ENCODE measurements at regions not wholly inside any gene's neighbourhood (a gene's known extent, or its start where the extent isn't known, plus 50 kb on each side); places are given as distances from the start of the nearest gene placed in this dataset.

DNA sequence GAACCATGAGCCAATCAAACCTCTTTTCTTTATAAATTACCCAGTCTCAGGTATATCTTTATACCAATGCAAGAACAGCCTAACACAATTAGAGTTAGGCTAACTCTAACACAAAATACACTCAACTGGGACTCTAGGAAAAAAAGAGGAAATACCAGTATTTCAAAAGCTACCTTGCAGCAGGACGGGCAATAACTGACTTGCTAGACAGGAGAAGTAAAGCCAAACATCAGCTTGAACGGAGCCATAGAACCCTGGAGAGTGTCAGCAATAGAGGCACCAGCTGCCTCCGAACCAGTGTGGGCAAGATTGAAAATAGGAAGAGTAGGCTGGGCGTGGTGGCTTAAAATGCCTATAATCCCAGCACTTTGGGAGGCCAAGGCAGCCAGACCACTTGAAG, 162.0 kb upstream of the SOX4 start:
- Histone ChIP-seq H3K27ac (ENCODE audit: low read depth, low read length) (no peak overlapping the region), H3K4me1 (ENCODE audit: control insufficient read depth, insufficient read depth, low read length) (no peaks in the 10 kb centered on the region), H3K27me3 (ENCODE audit: control insufficient read depth, insufficient read depth, low read length, poor library complexity, severe bottlenecking) (no peaks in the 10 kb centered on the region), H3K4me3 (ENCODE audit: low read length) (no peak overlapping the region), H3K36me3 (ENCODE audit: control insufficient read depth, insufficient read depth, low read length) (no peaks in the 10 kb centered on the region), H3K9ac (ENCODE audit: extremely low read depth, low read length, poor library complexity, severe bottlenecking) (no peak overlapping the region), H3K9me3 (ENCODE audit: control insufficient read depth, low read length) (peaks cover 5% of the 10 kb centered on the region)
- Mint-ChIP-seq H3K27ac (no peak overlapping the region), H3K9me3 (peaks cover 13% of the 10 kb centered on the region), H3K4me1 (peaks cover 5% of the 10 kb centered on the region), H3K27me3 (ENCODE audit: insufficient read depth) (peaks cover 4% of the 10 kb centered on the region), H3K4me3 (no peak overlapping the region), H3K36me3 (ENCODE audit: low read depth) (no peaks in the 10 kb centered on the region)
- DNase-seq, result no peak
- WGBS, 2 experiments (ENCODE audit: insufficient coverage in 1 of 2, insufficient read length in 1 of 2), result 94 to 95% methylated on average over 4 of the region's 4 CpGs
- TF ChIP-seq, protein P1, sequence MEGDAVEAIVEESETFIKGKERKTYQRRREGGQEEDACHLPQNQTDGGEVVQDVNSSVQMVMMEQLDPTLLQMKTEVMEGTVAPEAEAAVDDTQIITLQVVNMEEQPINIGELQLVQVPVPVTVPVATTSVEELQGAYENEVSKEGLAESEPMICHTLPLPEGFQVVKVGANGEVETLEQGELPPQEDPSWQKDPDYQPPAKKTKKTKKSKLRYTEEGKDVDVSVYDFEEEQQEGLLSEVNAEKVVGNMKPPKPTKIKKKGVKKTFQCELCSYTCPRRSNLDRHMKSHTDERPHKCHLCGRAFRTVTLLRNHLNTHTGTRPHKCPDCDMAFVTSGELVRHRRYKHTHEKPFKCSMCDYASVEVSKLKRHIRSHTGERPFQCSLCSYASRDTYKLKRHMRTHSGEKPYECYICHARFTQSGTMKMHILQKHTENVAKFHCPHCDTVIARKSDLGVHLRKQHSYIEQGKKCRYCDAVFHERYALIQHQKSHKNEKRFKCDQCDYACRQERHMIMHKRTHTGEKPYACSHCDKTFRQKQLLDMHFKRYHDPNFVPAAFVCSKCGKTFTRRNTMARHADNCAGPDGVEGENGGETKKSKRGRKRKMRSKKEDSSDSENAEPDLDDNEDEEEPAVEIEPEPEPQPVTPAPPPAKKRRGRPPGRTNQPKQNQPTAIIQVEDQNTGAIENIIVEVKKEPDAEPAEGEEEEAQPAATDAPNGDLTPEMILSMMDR (conservative IDR thresholded peaks at IDR 0.05), result no peak

- Histone ChIP-seq H3K4me3 (ENCODE audit: low read length) (no peak overlapping the region), H3K9me3 (ENCODE audit: control insufficient read depth, low read length) (peaks cover under 1% of the 10 kb centered on the region), H3K27me3 (ENCODE audit: control insufficient read depth, insufficient read depth, low read length, poor library complexity, severe bottlenecking) (no peaks in the 10 kb centered on the region), H3K36me3 (ENCODE audit: control insufficient read depth, insufficient read depth, low read length) (no peaks in the 10 kb centered on the region), H3K4me1 (ENCODE audit: control insufficient read depth, insufficient read depth, low read length) (no peaks in the 10 kb centered on the region), H3K9ac (ENCODE audit: extremely low read depth, low read length, poor library complexity, severe bottlenecking) (no peak overlapping the region), H3K27ac (ENCODE audit: low read depth, low read length) (no peak overlapping the region)
- TF ChIP-seq, protein P1 (conservative IDR thresholded peaks at IDR 0.05), result no peak
- peaks cover 5% of the 10 kb centered on the region for H3K4me1 Mint-ChIP-seq
- no peak for DNase-seq
- no peak overlapping the region for H3K4me3 Mint-ChIP-seq
- no peaks in the 10 kb centered on the region for H3K36me3 Mint-ChIP-seq (ENCODE audit: low read depth)
- 90% methylated on average over 1 of the region's 1 CpG; no CpG with 5 or more reads in 1 of the 2 experiments for WGBS, 2 experiments (ENCODE audit: insufficient coverage in 1 of 2, insufficient read length in 1 of 2)
- no peak overlapping the region for H3K27ac Mint-ChIP-seq
- peaks cover 2% of the 10 kb centered on the region for H3K9me3 Mint-ChIP-seq
- H3K27me3 Mint-ChIP-seq (ENCODE audit: insufficient read depth), result peaks cover 2% of the 10 kb centered on the region
Measured at GRCh38 chr6:21436625-21437024, 156.9 kb upstream of the SOX4 start.

DNA sequence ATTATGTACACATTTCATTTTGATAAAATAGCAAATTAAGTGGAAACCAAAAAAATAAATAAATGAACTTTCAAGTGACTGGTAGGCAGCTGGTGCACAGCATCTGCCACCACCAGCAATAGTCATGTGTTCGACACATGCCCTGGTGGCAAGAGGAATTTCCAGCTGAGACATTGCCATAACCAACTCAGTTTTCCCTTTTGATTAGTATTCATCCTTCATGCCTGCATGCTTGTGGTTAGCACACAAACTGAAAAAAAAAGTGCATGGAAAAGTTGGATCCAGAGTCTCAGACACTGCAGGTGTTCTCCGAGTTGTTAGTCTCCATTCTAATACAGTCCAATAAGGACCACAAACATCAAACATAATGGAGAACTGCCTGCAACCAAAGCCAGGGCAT, 156.0 kb upstream of the SOX4 start:
- Mint-ChIP-seq H3K27ac (no peak overlapping the region), H3K27me3 (ENCODE audit: insufficient read depth) (peaks cover 2% of the 10 kb centered on the region), H3K4me3 (no peak overlapping the region), H3K4me1 (peaks cover 4% of the 10 kb centered on the region), H3K9me3 (peaks cover 2% of the 10 kb centered on the region), H3K36me3 (ENCODE audit: low read depth) (no peaks in the 10 kb centered on the region)
- H3K27me3 ChIP-seq (ENCODE audit: control insufficient read depth, insufficient read depth, low read length, poor library complexity, severe bottlenecking), result no peaks in the 10 kb centered on the region
- H3K9me3 ChIP-seq (ENCODE audit: control insufficient read depth, low read length), result no peaks in the 10 kb centered on the region
- H3K9ac ChIP-seq (ENCODE audit: extremely low read depth, low read length, poor library complexity, severe bottlenecking), result no peak overlapping the region
- no peak overlapping the region for H3K27ac ChIP-seq (ENCODE audit: low read depth, low read length)
- H3K36me3 ChIP-seq (ENCODE audit: control insufficient read depth, insufficient read depth, low read length), result no peaks in the 10 kb centered on the region
- H3K4me3 ChIP-seq (ENCODE audit: low read length), result no peak overlapping the region
- 89 to 96% methylated on average over 1 to 2 of the region's 2 CpGs for WGBS, 2 experiments (ENCODE audit: insufficient coverage in 1 of 2, insufficient read length in 1 of 2)
- no peak for DNase-seq
- H3K4me1 ChIP-seq (ENCODE audit: control insufficient read depth, insufficient read depth, low read length), result no peaks in the 10 kb centered on the region
- TF ChIP-seq, protein P1 (conservative IDR thresholded peaks at IDR 0.05), result no peak

Measured in endodermal cell (in vitro differentiated cells).